Nephron progenitor cell (in vitro differentiated cells): ENCODE measurements at regions not wholly inside any gene's neighbourhood (a gene's known extent, or its start where the extent isn't known, plus 50 kb on each side); places are given as distances from the start of the nearest gene placed in this dataset.

ENCODE experiments used
- DNase-seq: peaks from one replicate; pipeline ENCODE4 v3.0.0; 2021
- H3K27ac Mint-ChIP-seq: 2 replicates; pipeline ENCODE4 v1.8.0; 2021; ENCODE audit warnings: mild to moderate bottlenecking, moderate library complexity, mixed read lengths
- H3K27me3 Mint-ChIP-seq: 2 replicates; pipeline ENCODE4 v1.8.0; 2021; ENCODE audit warnings: mild to moderate bottlenecking, low read depth, mixed read lengths; ENCODE audit not compliant: poor library complexity
- H3K36me3 Mint-ChIP-seq: 2 replicates; pipeline ENCODE4 v1.8.0; 2021; ENCODE audit warnings: low read depth, mixed read lengths
- H3K4me1 Mint-ChIP-seq: 2 replicates; pipeline ENCODE4 v1.8.0; 2021; ENCODE audit warnings: mixed read lengths
- H3K4me3 Mint-ChIP-seq: 2 replicates; pipeline ENCODE4 v1.8.0; 2021; ENCODE audit warnings: mild to moderate bottlenecking, moderate library complexity, mixed read lengths
- H3K9me3 Mint-ChIP-seq: 2 replicates; pipeline ENCODE4 v1.8.0; 2021; ENCODE audit warnings: mild to moderate bottlenecking, moderate library complexity, mixed read lengths
- TF ChIP-seq, protein P1 (sequence below): fragments of 200-600 bp; sonication (generic); IDR thresholded peaks from 2 replicates; pipeline ENCODE4 v1.5.0; 2021; ENCODE audit warnings: antibody characterized with exemption

DNA sequence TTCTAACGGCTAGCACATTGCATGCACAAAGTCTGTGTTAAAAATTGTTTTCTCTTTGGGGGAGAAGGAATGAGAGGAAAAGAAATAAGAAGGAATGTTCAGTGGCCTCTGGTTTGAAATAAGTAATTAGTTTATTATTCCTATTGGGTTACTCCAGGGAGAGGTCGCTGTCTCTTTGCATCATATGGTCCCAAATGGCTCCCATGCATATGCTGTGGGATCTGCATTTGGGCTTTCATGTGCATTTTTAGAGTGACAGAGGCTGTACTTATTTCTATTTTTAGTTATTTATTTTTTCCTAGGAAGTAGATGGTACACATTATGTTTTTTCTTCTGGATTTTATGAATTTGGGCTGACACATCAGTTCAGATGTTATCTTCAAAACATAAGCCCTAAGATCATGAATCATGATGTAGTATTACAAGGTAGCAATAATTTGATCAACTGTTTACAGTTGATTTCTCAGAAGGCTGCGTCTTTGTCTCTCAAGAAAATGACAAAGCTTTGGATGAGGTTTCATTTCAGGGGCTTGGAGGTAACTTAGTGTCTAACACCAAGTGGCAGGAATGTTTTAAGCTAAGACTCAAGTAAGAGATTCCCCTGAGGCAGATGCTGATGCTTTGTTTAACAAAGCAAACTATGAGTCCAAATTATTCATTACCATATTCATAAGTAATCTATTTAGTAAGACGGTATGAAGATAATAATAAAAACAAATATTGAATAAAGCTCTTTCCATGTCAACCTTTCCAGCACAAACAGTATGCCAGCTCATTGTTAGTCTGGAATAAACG, 247.7 kb downstream of the NSUN3 start:
- Mint-ChIP-seq H3K27ac (no peak overlapping the region), H3K27me3 (no peaks in the 10 kb centered on the region), H3K36me3 (no peaks in the 10 kb centered on the region), H3K9me3 (peaks cover 7% of the 10 kb centered on the region), H3K4me3 (no peak overlapping the region), H3K4me1 (peaks cover 13% of the 10 kb centered on the region)
- TF ChIP-seq, protein P1, sequence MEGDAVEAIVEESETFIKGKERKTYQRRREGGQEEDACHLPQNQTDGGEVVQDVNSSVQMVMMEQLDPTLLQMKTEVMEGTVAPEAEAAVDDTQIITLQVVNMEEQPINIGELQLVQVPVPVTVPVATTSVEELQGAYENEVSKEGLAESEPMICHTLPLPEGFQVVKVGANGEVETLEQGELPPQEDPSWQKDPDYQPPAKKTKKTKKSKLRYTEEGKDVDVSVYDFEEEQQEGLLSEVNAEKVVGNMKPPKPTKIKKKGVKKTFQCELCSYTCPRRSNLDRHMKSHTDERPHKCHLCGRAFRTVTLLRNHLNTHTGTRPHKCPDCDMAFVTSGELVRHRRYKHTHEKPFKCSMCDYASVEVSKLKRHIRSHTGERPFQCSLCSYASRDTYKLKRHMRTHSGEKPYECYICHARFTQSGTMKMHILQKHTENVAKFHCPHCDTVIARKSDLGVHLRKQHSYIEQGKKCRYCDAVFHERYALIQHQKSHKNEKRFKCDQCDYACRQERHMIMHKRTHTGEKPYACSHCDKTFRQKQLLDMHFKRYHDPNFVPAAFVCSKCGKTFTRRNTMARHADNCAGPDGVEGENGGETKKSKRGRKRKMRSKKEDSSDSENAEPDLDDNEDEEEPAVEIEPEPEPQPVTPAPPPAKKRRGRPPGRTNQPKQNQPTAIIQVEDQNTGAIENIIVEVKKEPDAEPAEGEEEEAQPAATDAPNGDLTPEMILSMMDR = no peak
- DNase-seq = no peak

DNA sequence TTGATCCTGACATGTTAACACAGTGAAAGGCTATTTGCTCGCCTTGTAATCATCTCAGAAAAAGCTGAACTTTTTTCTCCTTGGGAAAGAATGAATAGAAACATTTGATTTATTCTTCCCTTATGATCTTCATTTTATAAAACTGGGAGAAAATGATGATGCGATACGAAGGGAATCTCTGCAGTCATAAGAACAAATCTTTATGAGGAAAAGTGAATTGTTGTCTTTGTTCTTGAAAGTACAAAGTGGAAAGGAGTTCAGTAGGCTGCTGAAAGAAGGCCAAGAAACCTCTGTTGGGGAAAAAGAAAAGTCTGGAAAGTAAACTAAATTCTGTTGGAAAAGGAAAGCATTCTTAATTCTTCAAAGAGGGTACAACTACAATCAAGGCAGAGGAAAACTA, 248.8 kb downstream of the NSUN3 start:
- no peak overlapping the region for H3K4me3 Mint-ChIP-seq
- peak overlapping the region; percentile 52 for H3K27ac Mint-ChIP-seq
- peaks cover 2% of the 10 kb centered on the region for H3K4me1 Mint-ChIP-seq
- TF ChIP-seq, protein P1 = no peak
- H3K27me3 Mint-ChIP-seq = no peaks in the 10 kb centered on the region
- DNase-seq = no peak
- peaks cover 7% of the 10 kb centered on the region for H3K9me3 Mint-ChIP-seq
- no peaks in the 10 kb centered on the region for H3K36me3 Mint-ChIP-seq

DNA sequence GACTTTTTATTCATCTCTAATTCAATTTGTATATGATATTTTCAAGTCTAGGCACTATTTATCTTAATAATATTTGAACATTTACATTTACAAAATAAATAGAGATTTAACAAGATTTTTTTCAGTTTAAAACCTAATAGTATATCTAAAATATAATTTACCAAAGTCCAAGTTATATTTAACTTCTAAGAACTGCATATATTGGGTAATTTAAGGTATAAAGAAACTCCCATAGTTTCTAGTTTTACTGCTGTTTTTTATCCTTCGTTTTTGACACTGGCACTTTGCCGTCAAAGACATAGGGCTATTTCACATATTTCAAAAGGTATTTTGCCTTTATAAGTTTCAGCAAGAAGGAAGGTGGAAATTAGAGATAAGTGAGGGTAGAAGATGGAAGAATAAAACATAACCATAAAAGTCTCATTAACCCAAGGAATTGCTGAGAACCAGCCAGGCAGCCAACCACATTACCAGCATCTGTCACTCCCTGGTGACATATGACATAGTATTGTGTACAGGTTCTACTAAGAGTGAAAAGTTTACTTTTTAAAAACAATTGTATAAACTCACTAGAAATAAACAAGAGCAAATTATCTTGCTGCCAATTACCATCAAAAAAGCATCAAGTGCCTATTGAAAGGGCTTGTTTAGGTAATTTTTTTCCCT, 251.5 kb downstream of the NSUN3 start:
- Mint-ChIP-seq H3K4me1 (no peaks in the 10 kb centered on the region), H3K27me3 (no peaks in the 10 kb centered on the region), H3K4me3 (no peak overlapping the region), H3K36me3 (no peaks in the 10 kb centered on the region), H3K27ac (no peak overlapping the region), H3K9me3 (no peaks in the 10 kb centered on the region)
- TF ChIP-seq, protein P1 = no peak
- no peak for DNase-seq

DNA sequence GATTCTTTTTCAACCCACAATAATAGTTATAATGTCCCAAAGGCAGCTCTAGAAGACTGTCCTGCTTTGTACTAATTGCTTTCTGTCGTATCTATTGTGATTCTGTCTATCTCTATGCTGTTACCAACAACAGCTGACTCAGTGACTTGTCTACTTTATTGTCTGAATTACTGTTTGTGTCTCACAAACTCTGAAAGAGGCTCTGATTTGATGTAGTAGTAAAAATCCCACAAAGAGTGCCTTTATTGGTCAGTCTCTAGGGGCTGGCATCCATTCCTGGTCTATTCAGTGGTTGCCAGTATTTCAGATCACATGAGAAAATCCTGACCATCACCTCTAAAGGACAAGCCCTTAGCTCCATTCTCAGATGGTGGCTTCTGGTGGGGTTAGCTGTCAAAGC, 254.2 kb downstream of the NSUN3 start:
- Mint-ChIP-seq H3K9me3 (no peaks in the 10 kb centered on the region), H3K4me1 (no peaks in the 10 kb centered on the region), H3K27ac (no peak overlapping the region), H3K36me3 (no peaks in the 10 kb centered on the region), H3K27me3 (no peaks in the 10 kb centered on the region), H3K4me3 (no peak overlapping the region)
- no peak for DNase-seq
- TF ChIP-seq, protein P1 = no peak

DNA sequence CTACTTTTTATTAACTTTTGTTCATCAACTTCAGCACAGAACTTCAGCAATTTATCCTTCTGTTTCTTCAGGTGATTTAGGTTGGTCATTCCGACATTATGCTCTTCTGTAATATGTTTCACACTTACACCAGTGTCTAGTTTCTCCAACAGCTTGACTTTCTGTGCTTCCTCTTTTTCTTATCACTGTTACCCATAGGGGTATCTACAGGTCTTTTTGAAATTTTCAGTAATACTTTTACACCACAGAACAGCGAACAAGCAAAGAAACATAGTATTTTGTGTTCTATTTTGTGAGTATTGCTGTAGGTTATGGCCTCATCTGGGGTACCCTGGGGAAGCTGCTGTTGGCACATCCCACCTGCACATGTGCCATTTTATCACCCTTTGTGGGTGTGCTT, 260.7 kb downstream of the NSUN3 start:
- no peaks in the 10 kb centered on the region for H3K4me1 Mint-ChIP-seq
- TF ChIP-seq, protein P1 = no peak
- no peak for DNase-seq
- H3K27ac Mint-ChIP-seq = no peak overlapping the region
- no peak overlapping the region for H3K4me3 Mint-ChIP-seq
- no peaks in the 10 kb centered on the region for H3K9me3 Mint-ChIP-seq
- H3K27me3 Mint-ChIP-seq = no peaks in the 10 kb centered on the region
- no peaks in the 10 kb centered on the region for H3K36me3 Mint-ChIP-seq
